ENCODE measurements at regions not wholly inside any gene's neighbourhood (a gene's known extent, or its start where the extent isn't known, plus 50 kb on each side); places are given as distances from the start of the nearest gene placed in this dataset.

GRCh38 chr3:159763602-159764489, 224.8 kb upstream of the IL12A start:
- peak; percentile 18 for TF ChIP-seq CTCF (IDR thresholded peaks at IDR 0.05; ENCODE audit: low read depth, low read length)
- in situ Hi-C loops (cut with HindIII; ENCODE audit: low sequenced_read_pairs), result no loop called here
- peak; percentile 94 for DNase-seq (ENCODE audit: low read depth, low spot score)
- peak overlapping the region; percentile 81 for H3K4me3 ChIP-seq (ENCODE audit: low read depth, low read length)

- no peak for DNase-seq (ENCODE audit: low read depth, low spot score)
- in situ Hi-C loops (cut with HindIII; ENCODE audit: low sequenced_read_pairs), result no loop called here
- no peak for TF ChIP-seq CTCF (IDR thresholded peaks at IDR 0.05; ENCODE audit: low read depth, low read length)
- peak overlapping the region; percentile 81 for H3K4me3 ChIP-seq (ENCODE audit: low read depth, low read length)
These were observed 224.1 kb upstream of the IL12A start for GRCh38 chr3:159764490-159765029.

GRCh38 chr3:159765030-159765859, 223.4 kb upstream of the IL12A start:
- TF ChIP-seq CTCF (IDR thresholded peaks at IDR 0.05; ENCODE audit: low read depth, low read length), result no peak
- in situ Hi-C loops (cut with HindIII; ENCODE audit: low sequenced_read_pairs), result no loop called here
- peak; percentile 99 for DNase-seq (ENCODE audit: low read depth, low spot score)
- H3K4me3 ChIP-seq (ENCODE audit: low read depth, low read length), result peak overlapping the region; percentile 81

GRCh38 chr3:159765860-159766294, 222.8 kb upstream of the IL12A start:
- DNase-seq (ENCODE audit: low read depth, low spot score), result no peak
- no peak for TF ChIP-seq CTCF (IDR thresholded peaks at IDR 0.05; ENCODE audit: low read depth, low read length)
- in situ Hi-C loops (cut with HindIII; ENCODE audit: low sequenced_read_pairs), result no loop called here
- peak overlapping the region; percentile 81 for H3K4me3 ChIP-seq (ENCODE audit: low read depth, low read length)

- peak; percentile 53 for DNase-seq (ENCODE audit: low read depth, low spot score)
- H3K4me3 ChIP-seq (ENCODE audit: low read depth, low read length), result peak overlapping the region; percentile 81
- TF ChIP-seq CTCF (IDR thresholded peaks at IDR 0.05; ENCODE audit: low read depth, low read length), result peak; percentile 59
- in situ Hi-C loops (cut with HindIII; ENCODE audit: low sequenced_read_pairs), result no loop called here
These were observed 222.0 kb upstream of the IL12A start for GRCh38 chr3:159766563-159767185.

GRCh38 chr3:159770998-159771397, 217.6 kb upstream of the IL12A start:
- in situ Hi-C loops (cut with HindIII; ENCODE audit: low sequenced_read_pairs), result no loop called here

More at GRCh38 chr3:159770998-159771397, 217.6 kb upstream of the IL12A start:
- no peak for TF ChIP-seq CTCF (IDR thresholded peaks at IDR 0.05; ENCODE audit: low read depth, low read length)
- H3K4me3 ChIP-seq (ENCODE audit: low read depth, low read length), result no peak overlapping the region
- no peak for DNase-seq (ENCODE audit: low read depth, low spot score)
